ENCODE measurements at regions not wholly inside any gene's neighbourhood (a gene's known extent, or its start where the extent isn't known, plus 50 kb on each side); places are given as distances from the start of the nearest gene placed in this dataset.
A peak's percentile ranks its signal among the peaks of the same experiment; 100 is the strongest.

DNA sequence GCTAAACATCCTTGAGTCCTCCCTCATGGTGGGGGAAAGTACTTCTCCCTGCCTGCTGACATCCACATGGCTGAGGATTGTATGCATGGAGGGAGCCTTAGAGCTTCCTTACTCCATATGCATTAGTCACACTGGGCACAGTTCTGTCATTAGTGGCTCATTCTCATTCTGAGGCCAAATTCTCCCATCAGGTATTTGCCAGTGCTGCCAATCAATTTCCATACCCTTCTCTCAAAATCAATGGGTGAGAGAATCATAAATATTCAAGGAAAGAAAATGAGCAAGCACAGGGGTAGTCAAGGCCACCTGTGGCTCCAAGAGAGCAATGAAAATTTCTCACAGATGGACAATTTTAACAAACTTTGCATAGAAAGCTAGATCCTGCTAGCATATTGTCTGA, 422.6 kb upstream of the SETBP1 start:
- no peak for DNase-seq

DNA sequence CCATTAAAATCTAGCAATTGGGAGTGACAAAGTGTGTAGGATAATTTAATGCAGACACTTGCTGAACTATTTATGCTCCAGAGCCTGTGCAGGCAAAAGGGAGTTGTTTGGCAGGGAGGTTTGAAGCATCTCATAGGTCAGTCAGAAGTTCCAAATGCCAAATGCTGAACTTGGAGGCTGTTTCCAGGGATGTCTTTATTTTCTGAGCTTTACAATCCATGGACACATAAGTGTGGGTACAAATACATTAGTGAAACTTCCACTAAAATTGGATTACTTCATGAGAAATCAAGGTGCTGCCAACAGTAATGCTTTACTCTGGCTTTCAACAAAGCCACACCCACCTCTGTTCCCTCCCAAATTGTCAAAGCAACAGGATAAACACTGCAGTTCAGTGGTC, 422.1 kb upstream of the SETBP1 start:
- DNase-seq: no peak

DNA sequence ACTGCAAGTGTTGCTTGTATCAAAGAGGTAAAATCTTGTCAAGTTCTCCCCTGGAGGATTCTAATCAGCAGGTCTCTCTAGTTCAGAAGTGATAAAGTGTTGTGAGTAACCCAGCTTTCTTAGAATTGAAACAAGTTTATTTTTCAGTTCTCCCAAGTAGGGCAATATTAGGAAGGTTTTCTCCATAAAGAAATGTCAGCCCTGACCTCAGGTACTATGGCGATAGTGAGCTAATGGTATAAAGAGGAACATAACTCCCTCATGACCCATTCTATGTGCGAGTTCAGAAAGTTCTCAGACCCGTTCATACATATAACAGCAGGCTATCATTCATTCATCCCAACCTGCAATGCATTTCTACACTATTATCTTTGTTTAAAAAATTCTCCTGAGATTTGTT, 421.1 kb upstream of the SETBP1 start:
- no peak for DNase-seq

DNA sequence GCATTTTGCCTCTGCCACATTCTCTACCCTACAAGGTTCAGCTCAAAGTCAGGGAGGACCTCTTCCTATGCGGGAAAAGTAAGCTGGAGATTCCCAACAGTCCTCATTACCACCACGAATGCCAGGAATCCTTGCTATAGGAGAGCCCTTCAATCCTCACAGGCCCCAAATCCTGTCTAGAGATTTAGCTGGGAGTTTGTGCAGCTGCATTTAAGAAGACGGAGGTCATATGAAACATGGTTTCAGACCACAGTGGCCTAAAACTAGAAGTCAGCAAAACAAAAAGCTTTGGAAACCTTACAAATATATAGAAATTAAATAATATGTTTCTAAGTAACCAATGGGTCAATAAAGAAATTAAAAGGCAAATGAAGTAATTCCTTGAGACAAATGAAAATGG, 415.3 kb upstream of the SETBP1 start:
- DNase-seq: no peak

DNA sequence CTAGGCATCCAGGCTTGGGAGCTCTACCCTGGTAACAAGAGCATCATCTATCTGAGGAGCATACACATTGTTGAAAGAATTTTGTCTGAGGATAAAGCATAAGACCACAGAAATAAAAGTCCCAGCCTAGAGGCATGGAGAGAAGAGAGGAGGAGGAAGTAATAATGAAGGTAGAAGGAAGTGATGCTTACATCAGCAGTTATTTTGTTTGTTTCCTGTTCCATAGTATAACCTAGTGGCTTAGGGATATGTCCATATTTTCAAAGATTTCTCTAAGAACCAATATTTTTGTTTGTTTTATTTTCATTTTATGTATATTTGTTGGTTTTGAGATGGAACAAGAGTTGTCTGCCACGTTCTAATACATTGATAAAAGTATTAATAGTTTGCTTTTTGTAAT, 407.4 kb upstream of the SETBP1 start:
- DNase-seq: no peak

DNA sequence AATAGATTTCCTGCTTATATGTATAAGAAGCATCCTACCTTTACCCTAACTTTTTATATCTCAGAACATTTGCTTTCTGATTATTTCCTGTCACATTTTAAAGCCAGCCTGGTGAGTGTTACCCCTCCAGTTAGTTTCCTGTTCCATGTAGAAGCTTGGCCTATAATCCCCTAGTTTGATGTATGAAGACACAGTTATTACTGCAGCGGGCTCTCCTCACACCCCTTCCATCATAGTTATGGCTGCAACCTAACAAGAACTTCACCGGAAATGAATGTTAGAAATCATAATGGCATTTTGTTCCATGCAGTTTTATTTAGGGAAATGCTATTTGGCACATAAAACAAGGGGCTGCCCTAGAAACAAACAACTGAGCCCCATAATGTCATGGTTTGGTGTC, 400.2 kb upstream of the SETBP1 start:
- no peak for DNase-seq

DNA sequence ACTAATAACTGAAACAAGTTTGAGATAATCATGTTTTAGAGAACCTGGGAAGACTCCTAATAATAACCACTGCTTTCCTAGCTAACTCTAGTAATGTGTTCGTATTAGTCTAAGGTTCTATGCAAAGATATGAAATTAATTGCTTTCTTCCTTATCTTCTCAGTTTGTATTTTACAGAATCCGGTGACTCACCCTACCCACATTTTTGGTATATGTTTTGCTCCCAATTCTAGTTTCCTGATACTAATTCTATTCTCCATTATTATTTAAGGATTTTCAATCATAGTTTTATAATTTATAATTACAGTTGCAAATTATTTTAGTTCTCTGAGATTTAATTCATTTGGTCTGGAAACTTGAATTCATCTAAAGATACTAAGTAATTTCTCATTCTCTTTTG, 394.6 kb upstream of the SETBP1 start:
- no peak for DNase-seq

DNA sequence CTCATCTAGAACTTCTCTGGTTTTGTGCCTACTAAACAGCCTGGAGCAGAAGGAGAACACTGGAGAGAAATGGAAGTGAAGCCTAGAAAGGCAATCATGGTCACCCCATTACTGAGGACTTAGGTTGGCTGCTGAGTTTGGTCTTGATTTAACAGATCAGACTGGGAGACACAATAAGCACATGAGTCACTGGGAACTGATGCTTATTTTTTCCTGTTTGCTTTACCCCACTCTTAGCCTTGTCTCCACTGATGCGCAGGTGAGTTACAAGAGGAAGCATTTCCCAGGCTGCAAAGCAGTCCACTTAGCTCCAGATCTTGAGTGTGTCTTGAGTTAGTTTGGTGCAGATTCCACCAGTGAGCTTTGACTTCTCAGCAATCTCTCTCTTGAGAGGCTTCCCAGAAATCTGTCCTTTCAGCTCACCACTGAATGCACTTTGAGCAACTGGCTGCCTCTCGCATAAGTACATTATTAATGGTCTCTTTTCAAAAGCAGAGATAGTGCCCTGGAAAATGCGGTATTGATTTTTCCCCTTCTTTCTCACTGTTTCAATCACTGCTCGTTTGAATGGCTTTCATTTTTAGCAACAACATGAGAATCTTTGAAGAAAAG, 390.2 kb upstream of the SETBP1 start:
- no peak for DNase-seq

DNA sequence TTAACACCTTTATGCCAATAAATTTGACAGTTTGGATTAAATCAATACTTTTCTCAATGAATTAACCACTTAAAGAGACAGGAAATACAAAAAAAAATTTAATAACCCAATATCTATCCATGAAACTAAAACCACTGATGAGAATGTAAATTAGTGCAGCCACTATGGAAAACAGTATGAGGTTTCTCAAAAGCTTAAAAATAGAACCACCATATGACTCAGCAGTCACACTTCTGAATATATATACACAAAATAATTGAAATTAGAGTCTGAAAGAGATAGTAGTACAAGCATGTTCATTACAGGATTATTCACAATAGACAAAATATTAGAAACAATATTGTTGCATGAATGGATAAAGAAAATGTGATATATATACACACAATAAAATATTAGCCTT, 382.1 kb upstream of the SETBP1 start:
- no peak for DNase-seq

DNA sequence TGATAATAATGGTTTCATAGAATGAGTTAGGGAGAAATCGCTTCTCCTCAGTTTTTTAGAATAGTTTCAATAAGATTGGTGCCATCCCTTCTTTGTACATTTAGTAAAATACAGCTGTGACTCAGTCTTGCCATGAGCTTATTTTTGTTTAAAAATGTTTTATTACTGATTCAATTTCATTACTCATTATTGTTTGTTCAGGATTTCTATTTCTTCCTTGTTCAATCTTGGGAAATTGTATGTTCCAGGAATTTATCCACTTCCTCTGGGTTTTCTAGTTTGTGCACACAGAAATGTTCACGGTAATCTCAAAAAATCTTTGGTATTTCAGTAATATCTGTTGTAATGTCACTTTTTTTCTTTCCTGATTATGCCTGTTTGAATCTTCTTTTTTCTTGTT, 371.5 kb upstream of the SETBP1 start:
- DNase-seq: no peak

DNA sequence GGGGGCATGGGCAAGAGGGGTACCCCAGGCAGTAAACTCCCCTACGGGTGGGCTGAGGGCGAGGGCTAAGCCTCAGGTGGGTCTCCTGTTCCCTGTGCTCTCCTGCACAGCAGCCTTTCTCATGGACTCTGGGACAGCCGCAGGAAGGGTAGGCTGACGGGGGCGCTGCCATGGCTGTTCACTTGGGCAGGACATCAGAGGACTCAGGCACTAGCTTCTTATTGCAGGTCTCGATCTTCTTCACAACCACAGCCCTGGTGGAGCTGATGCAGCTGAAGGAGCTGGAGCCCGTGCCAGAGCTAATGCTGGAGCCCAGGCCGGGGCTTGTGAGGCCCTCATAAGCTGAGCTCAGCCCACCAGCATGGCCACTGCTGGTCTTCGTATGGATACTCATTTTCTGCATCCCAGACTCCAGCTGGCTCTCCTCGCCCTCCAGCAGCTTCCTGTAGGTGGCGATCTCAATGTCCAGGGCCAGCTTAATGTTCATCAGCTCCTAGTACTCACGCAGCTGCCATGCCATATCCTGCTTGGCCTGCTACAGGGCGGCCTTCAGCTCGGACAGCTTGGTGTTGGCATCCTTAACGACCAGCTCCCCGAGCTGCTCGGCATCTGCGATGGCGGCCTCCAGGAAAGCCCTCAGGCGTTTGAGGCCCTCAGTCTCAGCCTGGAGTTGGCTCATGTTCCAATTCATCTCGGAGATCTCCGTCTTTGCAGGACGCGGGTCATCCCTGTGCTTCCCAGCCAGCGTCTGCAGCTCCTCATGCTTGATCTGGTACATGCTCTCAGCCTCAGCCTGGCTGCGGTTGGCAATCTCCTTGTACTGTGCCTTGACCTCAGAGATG, 359.8 kb upstream of the SETBP1 start:
- no peak for DNase-seq

DNA sequence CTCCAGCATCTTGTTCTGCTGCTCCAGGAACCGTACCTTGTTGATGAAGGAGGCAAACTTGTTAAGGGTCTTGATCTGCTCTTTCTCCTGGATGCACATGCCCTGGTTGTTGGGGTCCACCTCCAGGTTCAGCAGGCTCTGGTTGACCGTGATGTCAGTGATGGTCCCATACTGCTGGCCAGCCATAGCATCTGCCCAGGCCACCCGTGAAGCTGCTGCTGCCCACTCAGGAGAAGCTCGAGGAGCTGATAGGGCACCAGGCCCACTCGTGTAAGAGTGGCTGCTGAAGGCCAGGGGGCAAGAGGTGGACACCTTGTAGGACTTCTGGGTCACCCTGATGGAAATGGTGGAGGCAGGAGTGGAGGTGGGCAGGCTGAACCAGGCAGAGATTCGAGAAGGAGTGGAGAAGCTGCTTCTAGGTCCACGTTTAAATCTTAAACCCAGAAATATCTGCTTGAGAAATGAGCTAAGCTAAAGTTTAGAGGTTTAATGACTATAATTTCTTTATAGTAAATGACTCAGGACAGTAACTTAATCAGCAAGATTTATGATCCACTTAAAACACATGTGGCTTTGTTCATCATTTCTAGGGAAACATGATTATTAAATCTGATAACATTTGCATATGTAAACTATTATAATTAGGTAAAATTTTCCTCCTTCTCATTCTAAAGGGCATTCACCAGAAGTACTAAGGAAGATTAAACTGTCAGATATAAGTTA, 358.7 kb upstream of the SETBP1 start:
- DNase-seq: no peak

DNA sequence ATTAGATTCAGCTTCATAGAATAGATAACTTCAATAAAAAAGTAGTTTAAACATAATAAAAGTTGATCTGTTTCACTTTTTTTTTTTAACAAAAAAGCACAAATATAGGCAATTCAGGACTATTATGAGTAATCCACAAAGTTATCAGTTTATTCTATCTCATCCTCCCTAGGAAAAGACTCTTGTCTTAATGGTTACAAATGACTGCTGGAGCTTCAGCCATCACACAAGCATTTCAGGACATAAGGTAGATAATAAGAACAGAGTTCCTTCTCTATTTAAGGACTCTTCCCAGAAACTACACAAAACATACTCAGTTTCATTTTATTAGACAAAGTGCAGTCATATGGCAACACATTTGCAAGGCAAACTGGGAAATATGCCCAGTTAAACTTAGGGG, 357.6 kb upstream of the SETBP1 start:
- no peak for DNase-seq

DNA sequence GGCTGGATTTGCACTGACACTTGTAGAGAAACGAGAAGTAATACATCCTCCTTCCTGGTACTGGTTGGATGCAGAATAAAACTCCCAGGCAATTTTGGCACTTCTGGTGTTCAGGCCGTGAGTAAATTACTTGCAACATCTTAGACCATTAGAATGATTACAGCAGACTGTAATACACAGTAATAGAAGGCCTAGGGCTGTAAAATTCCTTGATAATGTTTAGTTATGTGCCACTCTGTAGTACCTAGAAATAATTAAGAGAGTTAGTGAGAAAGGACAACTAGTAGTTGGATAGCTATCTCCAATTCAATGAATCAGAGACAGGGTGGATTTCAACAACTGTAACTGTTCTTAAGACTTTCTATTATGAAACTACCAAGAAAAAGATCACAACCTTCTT, 356.3 kb upstream of the SETBP1 start:
- no peak for DNase-seq

DNA sequence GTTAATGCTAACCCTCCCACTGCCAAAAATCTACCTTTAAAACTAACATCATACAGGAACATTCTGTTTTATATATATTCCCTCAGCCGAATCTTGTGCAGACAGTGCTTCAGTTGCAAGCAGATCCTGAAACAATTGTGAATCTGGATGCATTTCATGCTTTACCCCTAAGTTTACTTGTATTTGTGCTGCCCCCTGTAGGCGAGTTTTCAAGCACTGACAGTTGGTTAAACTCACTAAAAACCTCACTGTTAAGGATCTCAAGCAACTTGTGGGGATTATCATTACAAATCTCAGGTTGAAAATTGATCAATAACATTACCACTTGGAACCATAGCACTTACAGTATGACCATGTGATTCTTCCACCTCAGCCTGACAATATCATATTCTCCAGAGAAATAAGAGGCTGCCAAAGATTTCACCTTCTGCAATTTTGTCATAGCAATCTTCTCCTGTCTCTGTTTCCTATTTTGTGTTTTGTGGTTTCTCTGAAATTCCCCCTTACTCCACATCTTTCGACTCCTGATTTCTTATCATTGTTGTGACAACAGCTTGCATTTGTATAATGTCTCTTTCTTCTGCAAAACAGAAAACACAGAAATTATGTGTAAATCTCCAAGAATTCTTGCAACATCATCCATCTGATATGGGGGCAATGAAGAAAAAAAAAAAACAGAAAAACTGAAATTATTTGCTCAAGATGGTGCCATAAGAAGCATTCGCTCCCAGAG, 354.6 kb upstream of the SETBP1 start:
- DNase-seq: peak; percentile 48

DNA sequence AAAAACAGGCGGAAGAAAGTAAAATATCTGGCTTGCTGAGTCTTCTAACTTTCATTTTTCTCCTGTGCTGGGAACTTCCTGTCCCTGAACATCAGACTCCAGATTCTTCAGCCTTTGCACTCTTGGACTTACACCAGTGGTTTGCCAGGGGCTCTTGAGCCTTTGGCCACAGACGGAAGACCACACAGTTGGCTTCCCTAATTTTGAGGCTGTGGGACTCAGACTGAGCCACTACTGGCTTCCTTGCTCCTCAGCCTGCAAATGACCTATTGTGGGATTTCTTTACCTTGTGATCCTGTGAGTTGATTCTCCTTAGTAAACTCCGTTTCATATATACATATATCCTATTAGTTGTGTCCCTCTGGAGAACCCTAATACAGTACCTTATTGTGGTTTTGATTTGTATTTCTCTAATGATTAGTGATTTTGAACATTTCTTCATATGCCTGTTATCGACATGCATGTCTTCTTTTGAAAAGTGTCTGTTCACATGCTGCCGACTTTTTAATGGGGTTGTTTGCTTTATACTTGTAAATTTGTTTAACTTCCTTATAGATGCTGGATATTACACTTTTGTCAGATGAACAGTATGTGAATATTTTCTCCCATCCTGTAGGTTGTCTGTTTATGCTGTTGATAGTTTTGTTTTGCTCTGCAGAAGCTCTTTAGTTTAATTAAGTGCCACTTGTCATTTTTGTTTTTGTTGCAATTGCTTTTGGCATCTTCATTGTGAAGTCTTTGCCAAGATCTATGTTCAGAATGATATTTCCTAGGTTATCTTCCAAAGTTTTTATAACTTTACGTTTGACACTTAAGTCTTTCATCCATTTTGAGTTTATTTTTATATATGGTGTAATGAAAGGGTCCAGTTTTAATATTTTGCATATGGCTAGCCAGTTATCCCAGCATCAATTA, 348.8 kb upstream of the SETBP1 start:
- DNase-seq: no peak

DNA sequence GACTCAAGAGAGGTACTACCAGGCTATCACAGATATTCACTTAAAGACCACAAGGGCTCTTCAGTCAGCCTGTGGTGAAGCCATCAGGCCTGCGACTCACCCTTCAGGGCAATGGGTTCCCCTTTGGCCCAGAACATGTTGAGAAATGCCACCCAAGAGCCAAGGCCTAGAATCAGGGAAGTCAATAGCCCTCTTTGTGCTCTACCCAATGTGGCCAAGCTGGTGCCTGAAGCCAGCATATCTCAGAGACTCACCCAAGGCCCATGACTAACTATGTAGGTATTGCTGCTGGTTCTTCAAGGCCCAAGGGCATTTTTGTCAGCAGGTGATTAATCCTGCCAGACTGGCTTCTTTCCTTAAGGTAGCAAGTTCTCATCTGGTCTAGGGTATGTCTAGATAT, 338.9 kb upstream of the SETBP1 start:
- no peak for DNase-seq

DNA sequence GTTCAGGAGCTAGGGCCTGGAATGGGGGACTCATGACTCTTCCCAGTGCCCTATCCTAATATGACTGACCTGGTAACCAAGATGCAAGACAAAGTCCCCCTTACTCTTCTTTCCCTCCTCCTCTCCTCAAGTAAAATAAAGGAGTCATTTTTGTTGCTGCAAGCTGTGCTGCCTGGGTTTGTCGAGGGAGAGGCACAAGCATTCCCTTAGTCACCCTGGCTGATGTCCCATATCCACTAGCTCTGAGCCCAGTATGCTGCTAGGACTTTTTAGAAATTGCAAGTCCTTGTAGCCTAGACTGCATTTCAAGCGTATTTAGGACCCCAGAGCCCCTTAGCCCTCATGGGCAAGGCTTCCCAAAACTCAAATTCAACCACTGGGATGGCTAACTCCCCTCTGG, 338.5 kb upstream of the SETBP1 start:
- DNase-seq: no peak

DNA sequence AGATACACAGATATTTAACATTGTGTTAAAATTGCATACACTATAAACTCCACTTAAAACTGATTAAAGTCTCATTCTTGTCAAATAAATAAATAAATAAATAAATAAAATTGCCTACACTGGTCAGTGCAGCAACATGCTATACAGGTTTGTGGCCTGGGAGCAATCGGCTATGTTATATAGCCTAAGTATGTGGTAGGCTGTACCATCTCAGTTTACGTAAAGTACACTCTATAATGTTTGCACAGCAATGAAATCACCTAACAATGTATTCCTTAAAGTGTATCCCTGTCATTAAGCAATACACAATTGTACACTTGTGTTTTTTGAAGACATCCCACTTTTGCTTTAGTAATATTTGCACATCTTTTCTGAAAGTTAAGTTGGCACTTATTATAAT, 337.7 kb upstream of the SETBP1 start:
- no peak for DNase-seq

DNA sequence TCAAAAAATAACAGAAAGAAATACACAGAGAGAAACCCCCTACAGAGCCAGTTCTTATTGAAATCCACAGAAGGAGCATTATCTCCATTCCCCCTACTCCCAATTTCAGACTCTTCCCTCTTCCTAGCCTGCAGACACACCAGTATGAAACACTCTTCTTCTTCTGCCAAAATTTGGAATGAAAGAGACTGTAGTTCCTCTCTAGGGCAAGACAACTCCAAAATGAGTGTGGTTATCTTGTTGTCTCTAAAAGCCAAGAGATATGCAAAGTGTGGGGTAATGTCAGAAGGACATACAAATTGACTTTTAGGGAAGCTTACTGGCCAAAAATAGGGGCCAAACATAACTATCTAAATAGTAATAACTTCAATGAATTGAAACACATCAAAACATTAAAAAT, 337.1 kb upstream of the SETBP1 start:
- no peak for DNase-seq

DNA sequence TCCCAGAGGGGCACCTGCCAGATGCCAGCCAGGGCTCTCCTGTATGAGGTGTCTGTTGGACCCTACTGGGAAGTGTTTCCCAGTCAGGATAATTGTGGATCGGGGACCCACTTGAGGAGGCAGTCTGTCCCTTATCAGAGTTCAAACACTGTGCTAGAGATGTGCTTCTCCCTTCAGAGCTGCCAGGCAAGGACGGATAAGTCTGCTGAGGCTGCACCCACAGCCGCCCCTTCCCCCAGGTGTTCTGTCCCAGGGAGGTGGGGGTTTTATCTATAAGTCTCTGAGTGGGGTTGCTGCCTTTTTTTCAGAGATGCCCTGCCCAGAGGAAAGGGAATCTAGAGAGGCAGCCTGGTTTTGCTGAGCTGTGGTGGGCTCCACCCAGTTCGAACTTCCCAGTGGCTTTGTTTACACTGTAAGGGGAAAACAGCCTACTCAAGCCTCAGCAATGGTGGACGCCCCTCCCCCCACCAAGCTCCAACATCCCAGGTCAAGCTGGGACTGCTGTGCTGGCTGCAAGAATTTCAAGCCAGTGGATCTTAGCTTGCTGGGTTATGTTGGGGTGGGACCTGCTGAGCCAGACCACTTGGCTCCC, 324.0 kb upstream of the SETBP1 start:
- no peak for DNase-seq

DNA sequence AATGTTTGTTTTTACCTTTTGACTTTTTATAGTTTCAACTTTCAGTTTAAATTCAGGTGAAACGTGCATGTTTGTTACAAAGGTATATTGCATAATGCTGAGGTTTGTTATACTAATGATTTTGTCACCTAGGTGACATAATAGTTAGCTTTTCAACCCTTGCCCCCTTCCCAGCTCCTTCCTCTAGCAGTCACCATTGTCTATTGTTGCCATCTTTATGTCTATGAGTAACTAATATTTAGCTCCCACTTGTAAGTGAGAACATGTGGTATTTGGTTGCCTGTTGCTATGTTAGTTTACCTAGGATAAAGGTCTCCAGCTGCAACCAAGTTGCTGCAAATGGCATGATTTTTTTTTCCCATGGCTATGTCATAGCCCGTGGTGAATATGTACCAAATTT, 322.3 kb upstream of the SETBP1 start:
- no peak for DNase-seq

Measured in NCI-H1694 (cell line).